NCI-H345 (cell line): ENCODE measurements at regions not wholly inside any gene's neighbourhood (a gene's known extent, or its start where the extent isn't known, plus 50 kb on each side); places are given as distances from the start of the nearest gene placed in this dataset.
"Not testable (repeated sequence)": the region's sequence is repeated elsewhere in the genome, so short reads cannot be mapped to it uniquely, and the experiment has no call there.

ENCODE experiments used
- DNase-seq: peaks from one replicate; lab custom pipeline; 2025; lab: John Stamatoyannopoulos, UW

DNA sequence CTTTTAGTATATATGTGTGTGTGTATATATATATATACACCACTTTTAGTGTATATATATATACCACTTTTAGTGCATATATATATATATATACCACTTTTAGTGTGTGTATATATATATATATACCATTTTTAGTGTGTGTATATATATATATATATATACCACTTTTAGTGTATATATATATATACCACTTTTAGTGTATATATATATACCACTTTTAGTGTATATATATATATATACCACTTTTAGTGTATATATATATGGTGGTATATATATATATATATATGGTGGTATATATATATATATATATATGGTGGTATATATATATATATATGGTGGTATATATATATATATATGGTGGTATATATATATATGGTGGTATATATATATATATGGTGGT lies 79.5 kb upstream of the ANK3 start:
- DNase-seq: not testable (repeated sequence)

DNA sequence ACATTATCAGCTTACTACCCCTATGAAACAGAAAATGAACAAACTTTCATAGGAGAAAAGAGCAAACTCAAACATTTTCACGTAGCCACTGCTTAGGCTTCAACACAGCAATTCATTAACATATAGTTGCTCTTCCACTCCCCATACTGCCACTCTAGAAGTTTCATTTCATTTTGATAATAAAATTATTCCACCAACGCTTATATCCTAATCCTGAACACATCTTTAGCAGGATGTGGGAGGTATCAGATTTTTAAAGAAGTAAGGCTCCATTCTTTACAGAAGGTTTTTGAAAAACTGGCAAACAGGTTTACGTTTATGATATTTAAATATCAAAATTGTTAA lies 77.5 kb upstream of the ANK3 start:
- no peak for DNase-seq

DNA sequence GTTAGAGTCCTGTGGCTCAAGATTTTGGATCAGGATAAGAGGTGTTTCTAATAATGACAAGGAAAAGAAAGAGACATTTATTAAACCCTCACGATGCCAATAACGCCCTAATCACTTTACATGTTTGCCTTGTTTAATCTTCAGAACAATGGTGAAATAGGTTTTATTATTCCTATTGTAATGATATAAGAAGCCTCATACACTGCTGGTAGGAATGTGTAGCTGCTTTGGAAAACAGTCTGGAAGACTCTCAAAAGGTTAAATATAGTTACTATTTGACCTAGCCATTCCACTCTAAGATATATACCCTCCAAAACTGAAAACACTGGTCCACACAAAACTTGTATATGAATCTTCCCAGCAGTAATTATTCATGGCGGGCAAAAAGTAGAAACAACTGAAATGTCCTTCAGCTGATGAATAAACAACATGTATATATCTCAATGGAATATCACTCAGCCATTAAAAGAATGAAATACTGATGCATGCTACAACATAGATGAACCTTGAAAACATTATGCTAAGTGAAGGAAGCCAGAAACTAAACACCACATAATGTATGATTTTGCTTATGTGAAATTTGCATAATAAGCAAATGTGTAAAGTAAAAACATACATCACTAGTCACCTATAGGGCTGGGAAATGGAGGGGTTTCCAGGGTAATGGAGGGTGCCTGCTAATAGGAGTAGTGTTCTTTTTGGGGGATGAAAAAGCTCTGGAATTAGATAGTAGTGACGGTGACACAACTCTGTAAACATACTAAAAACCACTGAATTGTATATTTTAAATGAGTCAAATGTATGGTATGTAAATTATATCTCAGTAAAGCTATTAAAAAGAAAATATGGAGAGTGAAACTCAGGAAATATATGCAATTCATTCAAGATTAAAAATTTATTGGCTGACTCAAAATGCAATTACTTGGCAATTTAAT lies 76.9 kb upstream of the ANK3 start:
- no peak for DNase-seq

DNA sequence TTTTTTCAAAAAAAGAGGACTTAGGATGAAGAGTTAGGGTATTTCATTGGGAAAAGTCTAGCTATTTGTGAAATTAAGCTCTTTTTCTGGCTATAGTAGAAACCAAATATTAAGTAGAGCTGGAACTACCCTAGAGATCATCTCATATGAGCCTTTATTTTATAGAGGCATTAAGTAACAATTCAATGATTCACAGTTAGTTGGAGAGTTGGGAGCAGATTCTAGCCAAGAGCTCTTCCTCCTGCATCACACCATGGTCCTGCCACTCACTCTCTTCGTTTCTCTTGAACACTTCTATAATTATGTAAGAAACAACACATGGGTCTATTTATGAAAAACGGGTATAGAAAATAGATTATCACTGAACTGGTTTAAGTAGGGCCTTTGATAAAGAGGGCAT lies 76.1 kb upstream of the ANK3 start:
- no peak for DNase-seq

DNA sequence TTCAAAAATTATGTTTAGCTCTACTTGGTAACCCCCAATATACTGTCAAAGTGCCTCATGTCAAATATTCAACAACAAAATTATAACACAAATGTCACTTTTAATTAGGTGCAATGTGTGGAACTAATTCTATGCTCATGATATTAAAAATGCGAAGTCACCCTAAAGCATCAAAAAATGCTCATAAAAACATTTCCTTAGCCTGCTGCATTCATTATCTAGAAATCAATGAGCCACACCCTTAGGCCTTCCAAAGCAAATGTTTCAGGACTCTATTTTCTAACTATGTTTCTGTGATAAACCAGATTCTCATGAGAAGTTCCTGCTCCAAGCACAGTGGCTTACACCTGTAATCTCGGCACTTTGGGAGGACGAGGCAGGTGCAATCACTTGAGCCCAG lies 75.0 kb upstream of the ANK3 start:
- no peak for DNase-seq

DNA sequence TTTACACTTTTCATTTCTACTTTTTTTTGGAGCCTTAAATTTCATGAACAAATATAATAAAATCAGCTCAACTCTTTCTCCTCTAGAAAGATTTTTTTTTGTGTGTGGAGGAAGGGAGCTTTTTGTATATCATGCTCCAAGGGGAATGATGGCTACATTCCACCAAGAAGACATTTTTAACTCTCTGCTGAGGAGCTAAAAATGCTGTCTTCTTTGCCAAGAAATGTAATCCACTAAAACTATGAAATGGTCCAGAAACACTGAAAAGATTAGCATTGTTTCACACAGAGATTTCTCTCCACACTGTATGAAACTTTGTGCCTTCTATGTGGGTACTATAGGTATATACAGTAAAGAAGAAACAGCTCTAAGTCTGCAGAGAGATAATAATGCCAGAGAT lies 74.1 kb upstream of the ANK3 start:
- no peak for DNase-seq

DNA sequence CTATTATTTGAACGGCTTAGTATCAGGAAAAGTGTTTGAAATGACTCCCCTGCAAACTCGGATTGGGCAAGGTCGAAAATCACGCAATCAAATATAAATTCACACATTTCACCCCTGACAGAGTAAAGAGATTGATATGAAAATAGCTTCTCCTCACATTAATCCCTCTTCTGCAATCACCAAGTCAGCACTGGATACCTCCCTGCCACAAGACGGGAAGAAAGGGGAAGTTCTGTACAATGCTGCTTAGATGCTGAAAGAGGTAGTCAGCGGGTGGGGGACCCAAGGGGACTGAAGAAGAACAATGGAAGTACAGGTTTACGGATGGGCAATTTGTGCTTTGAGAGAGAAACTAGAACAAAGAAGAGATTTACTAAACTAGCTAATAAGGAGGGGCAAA lies 72.0 kb upstream of the ANK3 start:
- DNase-seq: no peak

DNA sequence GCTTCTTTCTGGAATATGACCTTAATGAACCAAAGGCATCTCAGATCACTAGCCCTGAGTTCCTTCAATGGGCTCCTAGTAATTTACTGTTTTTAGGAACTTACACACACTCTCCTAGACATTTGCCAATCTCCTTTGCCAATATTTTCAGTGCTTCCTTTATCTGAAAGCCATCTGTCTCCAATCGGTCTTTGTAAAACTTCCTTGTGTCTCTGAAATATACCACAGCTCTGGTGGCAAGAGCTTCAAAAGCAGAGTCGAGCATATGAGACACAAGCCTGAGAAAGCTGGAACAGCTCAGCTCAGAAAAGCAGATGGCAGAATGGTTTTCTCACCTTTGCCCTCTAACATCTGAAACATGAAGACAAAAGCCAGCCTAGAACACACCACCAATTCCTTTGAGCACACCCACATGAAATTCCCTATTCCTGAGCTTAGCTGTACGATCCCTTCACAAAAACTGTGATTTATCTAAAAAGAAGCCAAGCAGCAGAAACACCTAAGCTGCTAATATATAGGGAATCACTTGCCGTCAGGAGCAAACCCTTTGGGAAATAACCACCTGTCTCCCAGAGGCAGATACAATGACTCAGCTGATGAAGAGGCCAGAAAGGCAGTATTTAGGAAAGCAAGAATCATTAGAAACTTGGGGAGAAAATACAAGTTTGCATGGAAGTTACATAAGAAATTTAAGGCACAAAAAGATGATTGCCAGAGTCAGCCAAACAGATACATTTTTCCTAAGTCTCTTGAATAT lies 70.2 kb upstream of the ANK3 start:
- DNase-seq: no peak

DNA sequence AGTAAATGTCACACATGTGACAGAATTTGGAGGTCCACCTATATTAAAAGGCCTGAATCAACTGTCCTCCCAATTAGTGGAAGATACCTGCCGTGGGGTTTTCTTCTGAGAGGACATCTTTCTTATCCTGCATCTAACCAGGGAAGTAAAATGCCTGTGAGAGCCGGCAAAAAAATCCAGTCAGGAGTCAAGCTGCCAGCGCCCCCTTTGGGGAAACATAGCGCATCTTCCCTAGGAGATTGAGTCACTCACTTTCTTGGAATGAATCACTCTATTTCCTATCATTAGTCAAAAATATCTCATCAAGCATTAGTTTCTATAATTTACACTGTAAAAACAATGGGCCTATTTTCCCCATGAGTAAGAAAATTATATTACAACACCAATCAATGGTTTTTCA lies 66.4 kb upstream of the ANK3 start:
- no peak for DNase-seq

DNA sequence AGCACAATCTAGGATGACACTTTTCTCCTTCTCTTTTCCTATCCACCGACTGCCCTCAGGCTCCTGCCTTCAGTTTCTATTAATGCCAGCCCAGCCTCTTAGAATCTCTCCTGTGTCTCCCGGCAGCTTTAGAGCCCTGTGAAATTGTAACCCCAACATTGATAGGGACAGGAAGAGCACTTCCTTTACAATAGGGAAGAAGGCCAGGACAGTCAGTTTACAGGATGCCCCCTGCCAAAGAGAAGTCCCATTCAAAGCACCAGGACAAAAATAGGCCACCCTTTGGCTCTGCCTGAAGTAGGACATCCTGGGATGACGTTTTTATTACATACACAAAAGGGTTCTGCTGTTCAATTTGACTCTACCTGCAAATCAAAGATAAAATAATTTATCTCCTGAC lies 64.7 kb upstream of the ANK3 start:
- DNase-seq: no peak

DNA sequence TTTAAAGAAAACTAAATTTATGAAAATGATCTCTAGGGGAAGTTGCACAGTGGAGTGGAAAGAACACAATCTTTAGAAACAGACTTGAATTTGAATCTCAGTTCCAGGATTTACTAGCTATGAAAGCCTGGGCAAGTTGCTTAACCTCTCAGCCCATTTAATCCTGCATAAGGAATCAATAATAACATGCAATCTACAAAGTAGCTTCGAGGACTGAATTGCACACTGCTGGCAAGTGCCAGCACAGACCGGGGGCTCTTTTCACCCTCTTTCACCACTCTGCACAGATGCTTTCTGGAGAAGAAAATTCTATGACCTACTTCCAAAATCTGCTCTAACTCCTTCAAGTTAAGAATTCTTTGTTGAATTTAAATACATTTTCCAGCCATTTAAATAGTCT lies 63.4 kb upstream of the ANK3 start:
- DNase-seq: no peak

DNA sequence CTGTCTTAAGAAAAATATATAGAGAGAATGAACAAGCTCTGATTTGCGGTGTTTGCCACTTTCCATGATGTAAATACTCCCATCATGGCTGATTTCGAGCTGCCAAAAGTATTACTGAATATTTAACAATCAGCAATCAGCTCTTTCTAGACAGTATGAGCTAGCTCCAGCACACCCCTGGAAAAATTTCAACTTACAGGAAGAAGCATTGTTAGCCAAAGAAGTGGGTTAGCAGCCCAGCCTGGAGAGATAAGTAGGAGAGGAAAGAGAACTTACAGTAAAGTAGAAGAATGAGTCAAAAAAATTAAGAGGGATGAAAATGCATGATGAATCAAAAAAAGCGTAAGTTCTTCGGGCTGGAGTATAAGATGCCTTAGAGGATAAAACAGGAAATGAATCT lies 60.6 kb upstream of the ANK3 start:
- no peak for DNase-seq

DNA sequence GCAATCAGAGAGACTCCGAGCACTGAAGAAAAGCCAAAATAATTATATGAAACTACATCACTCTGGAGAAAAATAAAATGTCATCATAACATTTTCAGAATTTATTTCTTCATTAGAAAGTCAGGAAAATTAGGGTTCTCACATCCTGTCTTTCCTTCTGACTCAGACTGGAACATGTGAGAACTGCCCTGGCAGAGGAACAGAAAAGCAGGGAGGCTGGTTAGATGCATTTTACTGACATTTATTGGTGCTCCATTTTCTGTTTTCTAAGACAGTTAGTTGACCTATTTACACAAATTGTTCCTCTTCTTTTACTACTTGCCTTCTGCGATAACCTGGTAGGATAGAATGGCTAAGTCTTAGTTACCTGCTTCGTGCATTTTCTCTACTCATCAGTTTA lies 58.6 kb upstream of the ANK3 start:
- DNase-seq: no peak

DNA sequence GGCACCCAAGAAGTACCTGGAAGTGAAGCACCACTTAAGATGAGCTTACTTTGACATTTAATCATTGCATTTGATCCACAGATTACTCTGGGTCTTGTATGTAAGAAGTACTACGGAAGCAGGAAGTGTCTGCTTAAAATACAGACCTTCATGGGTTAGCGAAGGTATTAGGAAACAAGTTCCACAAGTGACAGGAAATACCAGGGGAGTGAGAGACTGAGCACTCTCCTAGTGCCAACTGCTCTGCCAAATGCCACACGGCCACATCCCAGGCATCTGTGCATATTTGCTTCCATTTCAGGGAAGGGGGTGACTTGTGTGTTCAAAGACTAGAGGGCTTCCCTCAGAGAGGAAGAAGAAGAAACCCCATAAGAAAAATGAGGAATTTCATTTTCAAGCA lies 57.2 kb upstream of the ANK3 start:
- DNase-seq: no peak

DNA sequence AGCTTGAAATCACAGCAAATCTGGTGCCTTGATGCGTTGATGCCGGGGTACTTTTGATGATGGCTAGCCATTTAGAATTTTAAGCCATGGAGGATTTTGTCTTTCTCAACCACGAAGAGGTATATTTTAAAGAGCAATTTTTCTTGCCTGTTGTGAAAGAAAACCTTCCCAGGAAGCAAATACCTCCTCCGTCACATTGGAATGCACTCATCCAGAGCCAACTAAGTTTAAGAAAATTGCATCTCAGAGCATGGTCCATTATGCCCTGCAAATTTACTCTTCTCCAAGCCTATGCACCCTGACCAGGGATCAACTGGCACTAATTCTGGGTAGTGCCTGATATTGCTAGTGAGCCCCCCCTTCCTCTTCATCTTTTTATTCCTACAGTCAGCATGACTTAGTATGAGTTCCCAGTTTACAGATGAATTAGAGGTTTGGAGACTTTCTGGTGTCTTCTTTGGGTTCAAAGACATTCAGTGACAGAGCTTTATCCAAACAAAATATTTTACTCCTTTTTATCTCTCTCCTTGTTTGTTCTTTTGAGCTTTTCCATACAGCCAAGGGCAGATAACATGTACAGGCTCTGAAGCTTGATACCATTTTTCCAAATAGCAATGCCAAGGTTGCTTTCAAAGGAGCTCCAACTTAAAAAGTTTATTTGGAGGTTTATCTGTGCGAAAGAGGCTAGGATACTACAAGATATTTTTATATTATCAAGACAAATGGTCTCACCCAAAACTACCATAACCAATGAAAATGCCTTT lies 56.6 kb upstream of the ANK3 start:
- DNase-seq: no peak

DNA sequence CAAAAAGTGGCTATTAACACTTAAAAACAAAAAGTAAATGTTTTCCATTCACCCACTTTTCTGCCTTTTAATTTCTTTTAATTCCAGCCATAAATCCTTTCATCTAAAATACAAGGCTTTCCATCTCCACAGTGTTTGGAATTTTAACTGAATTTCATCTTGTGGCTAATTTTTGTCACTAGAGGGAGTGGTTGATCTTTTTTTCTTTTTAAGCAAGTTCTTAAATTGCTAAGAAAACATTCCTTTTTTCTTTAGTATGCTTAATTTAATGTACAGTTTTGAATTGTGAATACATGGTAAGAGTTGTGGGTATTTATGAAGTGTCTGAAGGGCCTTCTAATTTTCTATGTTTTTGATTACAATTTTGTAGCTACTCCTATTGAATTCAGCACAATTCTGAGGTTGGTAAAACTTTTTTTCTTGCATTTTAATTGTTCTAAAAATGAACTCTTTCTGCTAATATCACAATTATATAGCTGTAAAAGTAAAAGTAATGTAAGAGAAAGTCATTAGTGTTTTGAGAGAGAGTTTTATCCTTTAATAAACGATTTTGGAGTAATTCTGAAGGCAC lies 54.9 kb upstream of the ANK3 start:
- DNase-seq: no peak

DNA sequence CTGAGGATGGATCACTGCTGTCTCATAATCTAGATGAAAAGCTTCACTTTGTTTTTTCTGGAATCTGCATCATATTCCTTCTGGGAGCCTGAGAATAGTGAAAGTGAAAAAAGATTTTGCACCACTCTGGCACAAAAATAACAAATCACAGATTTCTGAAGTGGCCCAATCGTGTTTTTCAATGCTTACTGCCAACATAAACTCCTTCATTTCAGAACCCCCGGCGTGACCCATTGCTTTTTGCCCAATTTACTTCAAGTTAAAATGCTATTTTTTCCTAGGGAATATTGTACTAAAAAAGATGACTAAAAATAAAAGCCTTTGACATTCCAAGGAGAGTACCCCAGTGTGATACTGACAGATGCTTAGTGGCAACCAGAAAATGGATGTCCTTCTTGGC lies 53.7 kb upstream of the ANK3 start:
- no peak for DNase-seq

DNA sequence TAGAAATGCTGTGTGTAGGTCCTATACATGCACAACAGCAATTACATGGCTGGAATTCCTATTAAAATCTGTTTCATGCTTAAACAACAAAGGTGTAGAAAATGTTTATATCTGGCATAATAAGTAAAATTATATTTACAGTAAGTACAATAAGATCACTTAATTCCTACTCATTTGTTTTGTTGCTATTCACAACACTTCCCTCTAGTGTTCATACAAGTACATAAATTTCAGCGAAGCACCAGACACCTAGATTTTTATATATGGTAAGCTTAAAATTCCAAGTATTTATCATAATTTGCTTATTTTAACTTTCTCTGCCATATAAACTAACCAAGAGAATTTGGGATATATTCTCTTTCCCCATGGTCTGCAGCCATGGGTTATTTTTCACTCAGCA lies 51.8 kb upstream of the ANK3 start:
- DNase-seq: no peak

DNA sequence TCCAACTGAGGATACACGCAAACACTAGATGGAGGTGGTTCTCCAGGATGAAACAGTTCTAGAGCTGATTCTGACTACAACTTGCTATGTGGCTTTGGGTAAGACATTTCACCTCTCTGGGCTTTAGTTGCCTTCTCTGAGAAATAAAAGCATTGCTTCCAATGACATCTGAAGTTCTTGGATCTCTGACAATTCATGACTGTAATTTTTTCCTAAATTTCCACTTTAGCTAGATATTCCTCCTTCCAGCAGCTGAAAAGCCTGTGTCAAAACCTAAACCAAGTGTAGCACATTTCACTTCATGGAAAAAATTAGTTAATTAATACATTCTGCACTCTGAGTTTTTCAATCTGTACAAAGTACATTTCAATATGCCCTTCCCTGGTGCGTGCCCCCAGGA lies 50.0 kb upstream of the ANK3 start:
- no peak for DNase-seq
